COLO668 (cell line): ENCODE measurements at regions not wholly inside any gene's neighbourhood (a gene's known extent, or its start where the extent isn't known, plus 50 kb on each side); places are given as distances from the start of the nearest gene placed in this dataset.

Experiments
- DNase-seq: peaks from one replicate; lab custom pipeline; 2025; ENCODE audit not compliant: unreplicated experiment; lab: John Stamatoyannopoulos, UW

GRCh38 chr1:10896673-10897072, 100.2 kb upstream of the CASZ1 start:
- DNase-seq, result no peak

- DNase-seq, result no peak
These were observed 101.0 kb upstream of the CASZ1 start for GRCh38 chr1:10897321-10897980.

GRCh38 chr1:10897981-10898728, 101.7 kb upstream of the CASZ1 start:
- peak; percentile 44 for DNase-seq

- DNase-seq, result no peak
These were observed 102.5 kb upstream of the CASZ1 start for GRCh38 chr1:10898921-10899320.

GRCh38 chr1:10899490-10900250, 103.2 kb upstream of the CASZ1 start:
- no peak for DNase-seq

- no peak for DNase-seq
These were observed 103.8 kb upstream of the CASZ1 start for GRCh38 chr1:10900251-10900651.

GRCh38 chr1:10900691-10901090, 104.2 kb upstream of the CASZ1 start:
- DNase-seq, result no peak

- peak; percentile 61 for DNase-seq
These were observed 104.8 kb upstream of the CASZ1 start for GRCh38 chr1:10901091-10901890.

GRCh38 chr1:10901891-10902805, 105.7 kb upstream of the CASZ1 start:
- no peak for DNase-seq

GRCh38 chr1:10903421-10903820, 107.0 kb upstream of the CASZ1 start:
- DNase-seq, result no peak

- no peak for DNase-seq
These were observed 107.4 kb upstream of the CASZ1 start for GRCh38 chr1:10903821-10904220.

- no peak for DNase-seq
These were observed 107.8 kb upstream of the TARDBP start for GRCh38 chr1:10904396-10905358.

GRCh38 chr1:10905841-10906655, 106.4 kb upstream of the TARDBP start:
- DNase-seq, result no peak

- DNase-seq, result no peak
These were observed 105.5 kb upstream of the TARDBP start for GRCh38 chr1:10906866-10907519.

- DNase-seq, result no peak
These were observed 104.2 kb upstream of the TARDBP start for GRCh38 chr1:10908266-10908665.

- peak; percentile 85 for DNase-seq
These were observed 102.5 kb upstream of the TARDBP start for GRCh38 chr1:10909697-10910680.
